Tibial artery (tissue), 4 donors: ENCODE measurements at regions not wholly inside any gene's neighbourhood (a gene's known extent, or its start where the extent isn't known, plus 50 kb on each side); places are given as distances from the start of the nearest gene placed in this dataset.
"Not testable (repeated sequence)": the region's sequence is repeated elsewhere in the genome, so short reads cannot be mapped to it uniquely, and the experiment has no call there.

Experiments used
- DNase-seq, 2 donors: peaks; one replicate each; pipeline ENCODE4 v3.0.0-alpha.2; 2019
- H3K27ac ChIP-seq, 2 donors: fragments of 200-600 bp; sonication (generic) in 1 of 2; 1 replicate in 1 of 2; 2 replicates in 1 of 2; pipeline ENCODE4 v1.5.1; 2018 to 2019; ENCODE audit warnings: mild to moderate bottlenecking in 1 of 2
- H3K27me3 ChIP-seq, 2 donors: fragments of 200-600 bp; sonication (generic) in 1 of 2; one replicate each; pipeline versions ENCODE4 v1.5.1 to v1.6.0; 2016 to 2019
- H3K36me3 ChIP-seq, 3 donors: fragments of 200-600 bp; sonication (generic) in 2 of 3; one replicate each; pipeline ENCODE4 v1.5.1; 2016 to 2019; ENCODE audit warnings: mild to moderate bottlenecking in 2 of 3
- H3K4me1 ChIP-seq, 4 donors: fragments of 200-600 bp; sonication (generic) in 2 of 4; 1 replicate in 3 of 4; 2 replicates in 1 of 4; pipeline ENCODE4 v1.5.1; 2016 to 2019
- H3K4me3 ChIP-seq, 2 donors: fragments of 200-600 bp; sonication (generic) in 1 of 2; 1 replicate in 1 of 2; 2 replicates in 1 of 2; pipeline ENCODE4 v1.5.1; 2018 to 2019; ENCODE audit warnings: mild to moderate bottlenecking in 2 of 2
- H3K9me3 ChIP-seq, 3 donors: fragments of 200-600 bp; sonication (generic) in 1 of 3; one replicate each; pipeline ENCODE4 v1.5.1; 2016 to 2019
- intact Hi-C: fragments of 100-400 bp; cut with DNase I; formaldehyde crosslinking; loops from one replicate; pipeline ENCODE4 v1.15.0; 2023; ENCODE audit warnings: low total_unique reads
- TF ChIP-seq, protein P1 (sequence below), 2 experiments: fragments of 200-600 bp in 1 of 2; fragments of 450-650 bp in 1 of 2; IDR thresholded peaks; one replicate each; pipeline ENCODE4 v1.5.1; 2017 to 2019; ENCODE audit warnings: antibody characterized with exemption in 2 of 2, mild to moderate bottlenecking in 1 of 2, moderate library complexity in 1 of 2

- TF ChIP-seq, protein P1, sequence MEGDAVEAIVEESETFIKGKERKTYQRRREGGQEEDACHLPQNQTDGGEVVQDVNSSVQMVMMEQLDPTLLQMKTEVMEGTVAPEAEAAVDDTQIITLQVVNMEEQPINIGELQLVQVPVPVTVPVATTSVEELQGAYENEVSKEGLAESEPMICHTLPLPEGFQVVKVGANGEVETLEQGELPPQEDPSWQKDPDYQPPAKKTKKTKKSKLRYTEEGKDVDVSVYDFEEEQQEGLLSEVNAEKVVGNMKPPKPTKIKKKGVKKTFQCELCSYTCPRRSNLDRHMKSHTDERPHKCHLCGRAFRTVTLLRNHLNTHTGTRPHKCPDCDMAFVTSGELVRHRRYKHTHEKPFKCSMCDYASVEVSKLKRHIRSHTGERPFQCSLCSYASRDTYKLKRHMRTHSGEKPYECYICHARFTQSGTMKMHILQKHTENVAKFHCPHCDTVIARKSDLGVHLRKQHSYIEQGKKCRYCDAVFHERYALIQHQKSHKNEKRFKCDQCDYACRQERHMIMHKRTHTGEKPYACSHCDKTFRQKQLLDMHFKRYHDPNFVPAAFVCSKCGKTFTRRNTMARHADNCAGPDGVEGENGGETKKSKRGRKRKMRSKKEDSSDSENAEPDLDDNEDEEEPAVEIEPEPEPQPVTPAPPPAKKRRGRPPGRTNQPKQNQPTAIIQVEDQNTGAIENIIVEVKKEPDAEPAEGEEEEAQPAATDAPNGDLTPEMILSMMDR (IDR thresholded peaks at IDR 0.05) = no peak
- Histone ChIP-seq H3K9me3 (no peaks in the 10 kb centered on the region), H3K4me3 (no peak overlapping the region), H3K27ac (no peak overlapping the region), H3K36me3 (no peaks in the 10 kb centered on the region), H3K4me1 (no peaks in the 10 kb centered on the region), H3K27me3 (no peaks in the 10 kb centered on the region)
- DNase-seq = no peak
- intact Hi-C loops = no loop called here
These were observed 384.0 kb upstream of the FOXG1 start for GRCh38 chr14:28382444-28383190.

- intact Hi-C loops = no loop called here
- Histone ChIP-seq H3K9me3 (no peaks in the 10 kb centered on the region), H3K27me3 (no peaks in the 10 kb centered on the region), H3K27ac (no peak overlapping the region), H3K4me3 (no peak overlapping the region), H3K36me3 (no peaks in the 10 kb centered on the region), H3K4me1 (no peaks in the 10 kb centered on the region)
- TF ChIP-seq, protein P1 (IDR thresholded peaks at IDR 0.05) = no peak
- no peak for DNase-seq
These were observed 368.1 kb upstream of the FOXG1 start for GRCh38 chr14:28398506-28398905.

GRCh38 chr14:28401705-28402104 lies 364.9 kb upstream of the FOXG1 start:
- H3K27ac ChIP-seq, H3K9me3 ChIP-seq, H3K27me3 ChIP-seq, H3K36me3 ChIP-seq, H3K4me3 ChIP-seq, H3K4me1 ChIP-seq, DNase-seq, intact Hi-C loops: not testable (repeated sequence)

- Histone ChIP-seq H3K27me3 (no peaks in the 10 kb centered on the region), H3K27ac (no peak overlapping the region), H3K4me1 (no peaks in the 10 kb centered on the region), H3K4me3 (no peak overlapping the region), H3K36me3 (no peaks in the 10 kb centered on the region), H3K9me3 (no peaks in the 10 kb centered on the region)
- TF ChIP-seq, protein P1 (IDR thresholded peaks at IDR 0.05) = no peak
- DNase-seq = no peak
- intact Hi-C loops = no loop called here
These were observed 360.4 kb upstream of the FOXG1 start for GRCh38 chr14:28406196-28406595.

- no peak for DNase-seq
- Histone ChIP-seq H3K4me1 (no peaks in the 10 kb centered on the region), H3K4me3 (no peak overlapping the region), H3K9me3 (no peaks in the 10 kb centered on the region), H3K36me3 (no peaks in the 10 kb centered on the region), H3K27ac (no peak overlapping the region), H3K27me3 (no peaks in the 10 kb centered on the region)
- TF ChIP-seq, protein P1 (IDR thresholded peaks at IDR 0.05) = no peak
- intact Hi-C loops = no loop called here
These were observed 359.4 kb upstream of the FOXG1 start for GRCh38 chr14:28407031-28407825.

- Histone ChIP-seq H3K27me3 (no peaks in the 10 kb centered on the region), H3K36me3 (no peaks in the 10 kb centered on the region), H3K27ac (no peak overlapping the region), H3K9me3 (no peaks in the 10 kb centered on the region), H3K4me3 (no peak overlapping the region), H3K4me1 (no peaks in the 10 kb centered on the region)
- intact Hi-C loops = no loop called here
- TF ChIP-seq, protein P1 (IDR thresholded peaks at IDR 0.05) = no peak
- DNase-seq = no peak
These were observed 358.6 kb upstream of the FOXG1 start for GRCh38 chr14:28407996-28408395.
